GM18499 (cell line): ENCODE measurements at regions not wholly inside any gene's neighbourhood (a gene's known extent, or its start where the extent isn't known, plus 50 kb on each side); places are given as distances from the start of the nearest gene placed in this dataset.

Experiments
- ATAC-seq: cut with Tn5 transposase; IDR thresholded peaks from one replicate; pipeline ENCODE4 v1.9.1; 2021; ENCODE audit warnings: moderate number of reproducible peaks; ENCODE audit not compliant: insufficient read depth, unreplicated experiment

DNA sequence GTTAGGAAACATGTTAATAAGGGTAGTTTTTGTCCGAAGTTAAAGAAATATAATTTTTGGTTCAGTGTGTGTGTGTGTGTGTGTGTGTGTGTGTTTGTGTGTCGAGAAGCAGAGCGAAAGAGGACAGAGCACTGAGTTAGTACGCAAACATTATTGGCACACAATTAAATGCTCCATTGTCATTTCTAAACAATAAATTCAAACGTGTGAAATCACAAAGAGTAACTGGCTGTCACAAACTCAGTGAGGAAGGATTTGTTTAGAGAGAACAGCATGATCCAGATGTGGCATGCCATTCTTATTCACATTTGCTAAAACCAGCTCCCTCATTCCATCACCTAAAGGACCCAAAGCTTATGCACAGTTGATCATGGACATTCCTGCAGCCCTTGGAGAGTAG lies 970.8 kb downstream of the DTWD2 start:
- no peak for ATAC-seq

DNA sequence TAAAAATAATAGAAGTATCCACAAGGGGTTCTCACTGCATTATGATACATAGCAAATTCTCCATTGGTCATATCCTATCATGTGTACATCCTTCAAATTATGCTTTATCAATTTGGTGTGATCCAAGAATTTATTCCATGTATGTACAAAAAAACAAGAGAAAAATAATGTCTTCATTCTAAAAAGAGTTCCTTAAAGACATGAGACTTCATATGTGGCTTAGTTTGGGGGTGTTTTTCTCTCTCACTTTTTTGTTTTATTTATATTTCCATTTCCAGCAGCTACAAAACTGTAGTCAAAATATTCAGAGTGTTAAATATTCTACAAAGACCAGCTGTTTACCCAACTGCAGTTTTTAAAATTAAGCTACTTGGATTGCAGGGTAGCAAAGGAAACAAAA lies 972.0 kb downstream of the DTWD2 start:
- ATAC-seq, result no peak

DNA sequence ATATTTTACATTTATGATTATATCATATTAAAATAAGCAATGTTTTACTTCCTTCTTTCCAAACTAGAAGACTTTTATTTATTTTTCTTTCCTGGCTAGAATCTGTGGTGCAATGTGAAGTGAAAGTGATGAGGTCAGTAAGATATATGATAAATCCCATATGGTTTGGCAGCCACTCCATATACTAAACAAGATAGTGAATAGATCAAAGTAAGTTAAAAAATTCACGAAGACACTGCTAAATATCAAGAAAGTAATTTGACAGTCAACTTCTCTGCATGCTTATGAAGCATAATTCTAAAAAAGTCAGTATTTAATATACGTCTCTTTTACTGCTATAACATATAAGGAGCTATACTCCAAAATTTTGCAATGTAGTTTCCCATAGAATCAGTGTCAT lies 972.8 kb downstream of the DTWD2 start:
- no peak for ATAC-seq

DNA sequence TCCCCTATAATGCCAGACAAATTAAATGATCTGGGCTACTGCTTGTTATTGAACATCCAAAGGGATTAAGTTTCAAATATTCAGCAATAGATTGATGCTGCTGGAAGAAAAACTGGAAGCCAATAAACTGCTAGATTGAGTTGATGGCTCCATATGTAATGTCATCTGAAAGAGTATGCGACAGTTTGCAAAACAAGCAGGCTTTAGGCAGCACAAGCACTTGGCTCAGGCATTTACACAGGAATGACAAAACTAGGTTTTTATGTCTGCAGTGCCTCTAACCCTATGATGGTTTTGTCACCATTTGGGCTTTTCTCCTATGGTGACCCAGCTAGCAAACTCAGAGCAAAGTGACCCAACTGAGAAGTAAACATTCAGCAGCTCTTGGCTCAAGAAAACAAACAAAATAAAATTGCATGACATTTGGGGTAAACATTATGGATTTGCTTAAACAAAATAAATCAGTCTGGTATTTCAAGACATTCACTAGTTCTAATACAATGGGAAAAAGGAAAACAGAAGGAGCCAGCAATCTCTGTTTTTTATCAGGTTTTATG lies 978.5 kb downstream of the DTWD2 start:
- ATAC-seq, result no peak

DNA sequence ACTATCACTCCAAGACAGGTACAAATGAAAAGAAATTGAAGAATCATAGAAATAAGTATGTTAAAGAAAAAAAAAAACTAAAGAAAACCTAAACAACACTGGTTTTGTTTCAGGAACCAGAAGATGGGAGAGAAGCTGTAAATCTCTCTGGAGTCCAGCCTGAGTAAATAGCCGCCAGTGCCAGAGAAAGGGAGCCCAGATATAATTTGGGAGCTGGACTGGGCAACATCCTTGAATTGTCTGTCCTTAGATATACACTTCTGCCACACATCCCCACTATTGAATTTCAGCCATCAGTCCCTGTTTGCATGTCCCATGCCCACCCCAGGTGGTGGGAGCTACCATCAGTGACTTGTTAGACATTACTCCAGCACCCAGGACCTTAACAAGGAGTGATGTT lies 979.6 kb downstream of the DTWD2 start:
- ATAC-seq, result no peak

DNA sequence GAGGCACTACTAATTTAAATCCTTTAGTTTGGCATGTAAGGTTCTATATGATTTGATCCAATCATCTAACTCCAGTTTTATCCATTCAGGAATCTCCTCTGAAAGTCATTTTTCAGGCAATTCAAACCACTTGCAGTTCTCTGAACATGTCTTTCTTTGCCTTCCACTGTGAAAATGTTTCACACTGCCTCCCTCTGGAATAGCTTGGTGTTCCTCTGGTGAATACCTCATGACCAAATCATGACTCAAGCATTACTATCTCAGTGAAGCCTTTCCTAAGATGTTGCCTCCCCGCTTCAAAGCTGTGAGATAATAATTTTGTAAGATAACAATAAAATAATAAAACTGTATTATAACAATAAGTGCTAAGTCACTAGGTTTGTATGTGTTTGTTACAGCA lies 981.1 kb downstream of the DTWD2 start:
- no peak for ATAC-seq

DNA sequence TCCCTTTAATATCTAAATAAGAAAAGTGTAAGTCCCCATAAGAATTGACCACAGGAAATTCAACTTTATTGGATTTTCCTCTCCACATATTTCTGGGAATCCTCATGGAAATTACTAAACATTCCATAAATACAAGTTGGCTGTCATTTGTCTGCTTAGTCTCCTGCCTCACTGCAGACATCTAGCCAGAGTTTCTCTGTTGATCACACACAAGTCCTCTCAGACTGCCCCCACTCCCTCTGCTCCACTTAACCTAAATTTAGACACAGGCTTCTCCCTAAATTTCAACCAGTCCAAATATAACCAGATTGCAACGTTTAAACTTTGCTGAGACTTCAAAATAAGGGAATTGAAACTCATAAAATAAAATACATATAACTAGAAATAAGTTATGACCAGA lies 982.1 kb downstream of the DTWD2 start:
- ATAC-seq, result no peak

DNA sequence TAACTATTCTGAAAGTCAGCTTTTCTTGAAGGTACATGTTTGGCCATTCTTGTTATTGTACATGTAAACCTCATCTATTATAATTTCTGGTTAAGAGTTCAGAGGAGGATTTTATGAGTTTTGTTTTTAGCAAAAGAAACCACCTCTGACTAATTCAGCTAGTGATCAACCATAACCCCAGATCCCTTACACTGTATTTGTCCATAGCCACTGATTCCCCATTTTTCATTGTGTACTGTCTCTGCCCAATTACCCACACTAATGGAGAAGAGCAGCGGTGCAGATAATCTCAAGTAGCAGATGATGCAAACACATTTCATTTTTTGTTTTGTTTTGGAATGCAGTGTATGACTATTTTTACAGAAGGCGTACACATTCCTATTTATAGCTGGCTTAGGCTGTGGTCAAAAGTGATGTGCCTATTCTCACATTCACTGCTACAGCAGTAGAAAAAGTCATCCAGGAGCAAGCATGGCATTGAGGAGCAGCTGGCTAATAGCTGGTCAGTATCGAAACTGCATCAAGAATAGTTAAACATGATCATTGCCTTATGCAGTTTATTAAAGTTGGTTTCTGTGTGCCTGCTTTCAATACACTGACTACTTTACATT lies 988.3 kb downstream of the DTWD2 start:
- peak; percentile 76 for ATAC-seq

DNA sequence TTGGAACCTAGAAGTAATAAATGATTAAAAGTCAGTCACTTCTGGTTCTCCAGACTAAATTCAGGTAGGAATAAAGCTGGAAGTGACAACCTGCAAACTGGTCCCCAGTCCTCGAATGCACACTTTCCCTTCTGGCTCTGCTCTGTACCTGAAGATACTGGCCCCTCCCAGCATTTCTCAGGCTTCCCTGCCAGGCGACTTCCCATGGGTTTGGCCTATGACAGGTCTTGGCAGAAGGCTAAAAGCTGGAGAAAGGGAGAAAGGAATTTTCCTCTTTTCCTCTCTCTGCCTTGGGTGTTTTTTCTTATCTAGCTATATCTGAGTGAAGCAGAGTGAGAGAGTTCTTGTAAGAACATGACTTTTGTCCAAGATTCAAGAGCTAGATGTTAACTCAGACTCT lies 1005.7 kb downstream of the DTWD2 start:
- no peak for ATAC-seq

DNA sequence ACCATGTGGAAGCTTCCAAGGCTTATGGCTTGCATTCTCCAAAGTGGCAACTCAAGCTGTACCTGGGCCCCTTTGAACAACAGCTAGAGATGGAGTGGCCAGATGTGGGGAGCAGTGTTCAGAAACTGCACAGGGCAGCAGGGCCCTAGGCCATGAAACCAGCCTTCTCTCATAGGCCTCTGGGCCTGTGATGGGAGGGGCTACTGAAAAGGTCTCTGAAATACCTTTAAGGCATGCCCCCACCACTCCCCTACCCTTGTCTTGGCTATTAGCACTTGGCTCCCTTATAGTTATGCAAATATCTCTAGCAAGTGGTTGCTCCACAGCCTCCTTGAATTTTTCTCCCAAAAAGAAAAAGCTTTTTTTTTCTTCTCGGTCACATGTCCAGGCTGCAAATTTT lies 1014.6 kb downstream of the DTWD2 start:
- ATAC-seq, result no peak

DNA sequence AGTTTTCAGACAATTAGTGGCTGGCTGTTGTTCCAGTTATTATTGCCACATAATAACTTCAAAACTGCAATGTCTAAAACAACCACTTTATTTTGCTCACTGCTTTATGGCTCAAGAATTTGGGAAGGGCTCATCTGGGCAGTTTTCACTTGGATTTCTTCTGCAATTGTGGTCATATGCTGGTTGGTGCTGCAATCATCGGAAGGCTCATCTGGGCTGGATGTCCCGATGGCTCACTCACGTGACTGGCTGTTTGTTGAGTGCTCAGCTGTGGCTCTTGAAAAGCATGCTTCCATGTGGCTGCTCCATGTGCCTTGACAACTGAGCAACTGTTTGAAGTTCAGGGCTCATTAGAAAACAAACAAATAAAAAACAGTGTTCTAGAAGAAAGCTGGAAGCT lies 1032.5 kb downstream of the DTWD2 start:
- ATAC-seq, result no peak

DNA sequence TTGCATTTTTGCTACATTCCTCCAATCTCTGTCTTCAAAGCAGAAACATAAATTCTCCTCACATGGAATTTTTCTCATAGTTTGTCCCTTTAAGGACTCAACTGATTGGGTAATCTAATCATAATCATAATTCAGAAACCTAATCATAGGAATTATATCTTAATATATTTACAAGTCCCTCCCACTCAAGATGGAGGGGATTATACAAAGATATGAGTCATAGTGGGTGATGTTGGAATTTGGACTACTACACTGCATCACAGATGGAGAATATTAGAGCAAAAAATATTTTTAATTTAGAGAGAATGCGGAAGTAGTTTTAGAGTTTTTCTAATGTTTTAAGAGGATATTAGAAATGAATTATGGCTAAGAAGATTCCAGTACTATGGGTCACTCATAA lies 1034.0 kb downstream of the DTWD2 start:
- ATAC-seq, result no peak

DNA sequence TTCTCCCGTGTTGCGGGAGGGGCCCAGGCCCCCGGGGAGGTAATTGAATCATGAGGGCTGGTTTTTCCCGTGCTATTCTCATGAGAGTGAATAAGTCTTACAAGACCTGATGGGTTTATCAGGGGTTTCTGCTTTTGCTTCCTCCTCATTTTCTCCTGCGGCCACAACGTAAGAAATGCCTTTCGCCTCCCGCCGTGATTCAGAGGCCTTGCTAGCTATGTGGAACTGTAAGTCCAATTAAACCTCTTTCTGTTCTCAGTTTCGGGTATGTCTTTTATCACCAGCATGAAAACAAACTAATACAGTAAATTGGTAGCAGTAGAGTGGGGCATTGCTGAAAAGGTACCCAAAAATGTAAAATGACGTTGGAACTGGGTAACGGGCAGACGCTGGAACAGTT lies 1035.1 kb downstream of the DTWD2 start:
- ATAC-seq, result no peak

DNA sequence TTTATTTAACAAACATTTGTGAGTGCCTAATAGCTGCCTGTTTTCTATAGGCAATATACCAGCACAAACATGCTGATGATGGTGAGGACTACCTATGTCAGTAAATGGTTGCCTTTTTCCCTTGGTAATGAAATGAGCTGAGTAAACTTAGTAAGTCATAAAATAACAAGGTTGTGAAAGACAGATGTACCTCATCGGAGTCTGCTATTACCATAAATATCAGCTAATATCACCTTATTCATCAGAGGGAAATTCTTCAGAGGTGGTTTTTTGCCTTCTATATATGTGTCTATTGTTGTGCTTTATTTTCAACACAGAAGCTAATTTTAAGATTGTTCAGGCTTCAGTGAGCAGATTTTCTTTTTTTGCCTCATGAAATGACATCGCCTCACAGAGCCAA lies 1040.5 kb downstream of the DTWD2 start:
- no peak for ATAC-seq

DNA sequence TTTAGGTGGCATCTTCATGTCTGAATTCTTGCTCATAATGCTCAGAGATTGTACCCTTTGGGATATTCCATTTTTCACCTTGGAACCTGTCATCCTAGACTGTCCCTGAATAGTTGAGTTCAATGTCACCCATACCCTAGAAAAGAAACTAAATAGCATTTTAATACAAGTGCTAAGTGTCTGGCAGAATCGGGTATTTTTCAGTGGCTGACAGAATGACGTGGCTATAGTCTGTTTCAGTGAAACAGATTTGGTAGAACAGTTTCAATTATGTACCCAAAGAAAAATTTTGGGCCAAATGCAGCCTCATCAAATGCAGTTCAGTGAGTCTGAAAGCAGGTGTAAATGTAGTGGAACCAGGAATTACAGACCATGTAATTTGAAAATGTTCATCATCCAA lies 1041.2 kb downstream of the DTWD2 start:
- no peak for ATAC-seq

DNA sequence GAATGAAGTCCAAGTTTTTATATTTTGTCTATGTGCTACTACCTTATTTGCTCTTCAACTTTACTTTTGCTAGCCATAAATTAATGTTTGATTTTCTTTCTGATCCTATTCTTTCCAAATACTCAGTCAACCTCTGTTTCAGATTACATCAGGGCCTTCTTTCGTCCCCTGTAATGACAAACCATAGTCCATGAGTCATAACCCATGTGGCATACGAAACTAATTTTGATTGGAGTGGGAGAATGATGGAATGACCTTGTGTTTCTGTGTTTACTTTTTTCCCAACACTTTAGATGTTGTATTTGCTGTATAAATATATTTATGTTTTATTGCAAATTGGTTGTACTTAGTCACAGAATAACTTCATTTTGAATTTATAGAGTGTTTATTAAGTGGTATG lies 1043.1 kb downstream of the DTWD2 start:
- no peak for ATAC-seq

DNA sequence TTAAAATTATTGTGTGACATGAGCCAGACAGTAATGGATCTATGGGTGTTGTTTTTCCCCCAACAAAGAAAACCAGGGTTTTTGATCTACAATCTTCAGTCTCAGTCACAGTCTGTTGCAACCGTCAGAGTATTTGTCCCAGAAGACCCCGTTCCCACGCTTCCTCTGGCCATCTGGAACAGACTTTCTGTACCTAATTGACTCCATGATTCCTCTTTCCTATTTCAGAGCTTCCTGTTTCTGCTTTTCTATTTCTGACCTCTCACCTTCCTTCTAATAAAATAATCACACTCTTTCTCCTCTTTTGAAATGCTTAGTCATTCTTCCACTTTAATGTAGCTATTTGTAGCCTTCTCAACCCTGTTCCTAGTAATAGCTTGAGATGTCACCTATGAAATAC lies 1044.8 kb downstream of the DTWD2 start:
- ATAC-seq, result no peak

DNA sequence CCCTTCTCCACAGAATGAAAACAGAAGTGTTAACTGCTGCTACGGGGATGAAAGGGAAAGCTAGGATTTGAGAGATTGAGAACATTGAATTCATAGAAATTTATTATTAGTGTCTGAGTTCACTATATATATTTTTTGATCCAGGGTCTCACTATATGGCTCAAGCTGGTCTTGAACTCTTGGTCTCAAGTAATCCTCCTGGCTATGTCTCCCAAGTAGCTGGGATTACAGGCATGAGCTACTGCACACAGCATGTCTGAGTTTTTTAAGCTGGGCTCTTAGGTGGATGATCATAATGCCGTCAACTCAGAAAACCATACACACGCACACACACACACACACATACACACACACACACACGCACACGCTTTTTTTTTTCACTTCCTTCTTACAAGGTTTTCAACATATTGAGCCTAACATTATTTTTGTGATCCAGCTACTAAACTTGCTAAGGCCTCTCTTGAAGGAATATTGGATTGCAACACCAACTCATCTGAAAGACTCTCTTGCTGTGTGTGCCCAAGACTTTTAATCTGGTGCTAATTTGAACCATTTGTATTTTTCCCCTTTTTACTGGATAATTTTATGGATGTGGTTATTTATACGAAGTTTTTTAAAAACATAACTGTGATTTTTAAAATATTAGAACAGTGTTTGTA lies 1045.4 kb downstream of the DTWD2 start:
- ATAC-seq, result no peak

DNA sequence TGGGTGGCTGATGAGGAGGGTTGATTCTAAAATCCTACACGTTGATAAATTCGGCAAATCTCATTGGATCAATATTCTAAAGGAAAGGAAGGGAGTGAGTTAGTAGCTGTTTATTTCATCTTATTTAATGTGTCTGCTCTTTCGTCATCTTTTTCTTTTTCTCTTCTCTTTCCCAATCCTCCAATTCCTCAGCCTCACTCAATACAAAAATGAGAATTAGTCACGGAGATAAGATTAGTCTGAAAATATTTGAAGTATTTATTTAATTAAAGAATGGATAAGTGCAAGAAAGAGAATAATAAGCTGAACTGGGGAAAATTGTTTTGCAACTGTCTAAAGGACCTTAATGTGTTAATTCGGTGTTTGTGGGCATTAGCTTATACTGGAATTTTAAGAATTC lies 1095.1 kb downstream of the DTWD2 start:
- no peak for ATAC-seq

DNA sequence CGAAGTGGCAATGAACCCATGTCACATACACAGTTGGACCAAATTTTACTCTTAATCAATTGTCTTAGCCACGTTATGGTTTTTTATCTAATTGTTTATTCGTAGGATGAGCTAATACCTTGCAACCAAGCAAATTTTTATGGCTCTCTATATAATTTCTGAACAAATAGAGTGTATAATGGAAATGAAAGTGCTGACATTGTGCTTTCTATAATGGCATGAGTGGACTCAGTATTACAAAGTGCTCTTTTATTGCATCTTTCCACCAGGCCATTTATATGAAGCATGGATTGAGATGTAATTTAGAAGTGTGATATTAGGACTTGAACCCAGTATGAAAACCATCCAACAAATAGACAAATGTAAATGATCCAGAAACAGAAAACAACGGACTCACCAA lies 1096.0 kb downstream of the DTWD2 start:
- ATAC-seq, result no peak

DNA sequence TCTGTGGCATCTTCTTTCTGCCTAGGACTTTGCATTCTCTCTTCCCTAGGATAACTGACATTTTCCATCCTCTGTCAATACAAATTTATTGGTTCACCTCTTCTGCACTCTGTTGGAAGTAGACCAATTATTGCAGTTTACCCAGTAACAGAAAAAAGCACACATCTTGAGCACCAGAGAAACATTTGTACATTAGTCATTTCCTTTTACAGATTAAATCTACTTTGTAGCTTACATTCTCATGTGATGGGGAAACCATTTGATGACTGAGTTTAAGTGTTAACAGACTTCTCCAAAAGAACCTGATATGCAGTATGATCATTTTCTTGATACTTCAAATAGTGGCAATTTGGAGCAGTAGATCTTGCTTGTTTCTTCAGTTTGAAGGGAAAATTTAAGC lies 1098.8 kb downstream of the DTWD2 start:
- no peak for ATAC-seq

DNA sequence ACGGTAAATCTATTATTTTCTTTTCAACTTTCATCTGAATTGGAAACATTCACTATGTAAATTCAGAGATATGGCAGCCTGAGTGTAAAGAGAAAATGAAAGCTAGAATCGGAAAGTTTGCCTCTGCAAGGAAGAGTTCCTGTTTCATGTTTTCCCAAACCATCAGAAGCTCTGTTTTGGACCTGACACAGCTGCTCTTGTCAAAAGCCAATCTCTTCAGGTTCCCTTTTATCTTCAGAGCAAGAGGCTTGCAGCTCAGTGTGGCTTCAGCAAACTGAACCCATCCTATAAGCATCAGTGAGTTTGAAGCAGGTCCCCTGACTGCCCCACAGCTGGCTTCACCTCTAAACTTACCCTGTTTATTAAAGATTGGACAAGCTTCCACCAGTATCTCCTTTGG lies 1099.7 kb downstream of the DTWD2 start:
- ATAC-seq, result peak; percentile 89
